Body of pancreas (tissue), 4 donors: ENCODE measurements at regions not wholly inside any gene's neighbourhood (a gene's known extent, or its start where the extent isn't known, plus 50 kb on each side); places are given as distances from the start of the nearest gene placed in this dataset.

Experiments
- CTCF ChIP-seq, 7 experiments: fragments of 450-650 bp in 4 of 7; fragments of 200-600 bp in 3 of 7; sonication (generic) in 3 of 7; IDR thresholded peaks; one replicate each; pipeline ENCODE4 v1.5.1; 2016 to 2019; ENCODE audit warnings: antibody characterized with exemption in 7 of 7
- POLR2A ChIP-seq, 3 donors: fragments of 450-650 bp; IDR thresholded peaks; one replicate each; pipeline ENCODE4 v1.6.1; 2016; ENCODE audit warnings: antibody characterized with exemption in 3 of 3, mild to moderate bottlenecking in 2 of 3

- TF ChIP-seq CTCF (IDR thresholded peaks at IDR 0.05) (no peak), POLR2A (IDR thresholded peaks at IDR 0.05) (no peak)
These were observed 224.3 kb upstream of the DCN start for GRCh38 chr12:91406920-91407341.
